Natural killer cell (primary cell): ENCODE measurements at regions not wholly inside any gene's neighbourhood (a gene's known extent, or its start where the extent isn't known, plus 50 kb on each side); places are given as distances from the start of the nearest gene placed in this dataset.

Source experiments
- ATAC-seq, 3 donors: fragments of 150-1000 bp in 2 of 3; fragments of 200-7000 bp in 1 of 3; cut with Tn5 transposase; 1 replicate in 1 of 3; 2 replicates in 2 of 3; pipeline ENCODE4 v1.10.0; 2021; ENCODE audit warnings: mild to moderate bottlenecking in 2 of 3, moderate library complexity in 2 of 3
- DNase-seq, 2 donors: peaks; one replicate each; pipeline versions ENCODE4 v3.0.0 to v3.0.0-alpha.2; 2013 to 2021; ENCODE audit warnings: mixed read lengths in 1 of 2
- H3K27ac ChIP-seq: one replicate; pipeline ENCODE4 v1.5.1; 2013; ENCODE audit warnings: mild to moderate bottlenecking, low read length
- H3K27me3 ChIP-seq: one replicate; pipeline ENCODE4 v1.6.1; 2013; ENCODE audit warnings: low read length; ENCODE audit not compliant: control insufficient read depth, insufficient read depth
- H3K36me3 ChIP-seq: one replicate; pipeline ENCODE4 v1.6.1; 2013; ENCODE audit warnings: low read length; ENCODE audit not compliant: control insufficient read depth, insufficient read depth
- H3K4me1 ChIP-seq: one replicate; pipeline ENCODE4 v1.6.1; 2013; ENCODE audit warnings: low read length; ENCODE audit not compliant: control insufficient read depth, insufficient read depth
- H3K4me3 ChIP-seq: one replicate; pipeline ENCODE4 v1.5.1; 2013; ENCODE audit warnings: low read length
- H3K9me3 ChIP-seq: one replicate; pipeline ENCODE4 v1.6.1; 2013; ENCODE audit warnings: low read length; ENCODE audit not compliant: control insufficient read depth, insufficient read depth
- H3K27ac Mint-ChIP-seq, 2 donors: one replicate each; pipeline ENCODE4 v1.8.0; 2022; ENCODE audit warnings: mild to moderate bottlenecking in 2 of 2, mixed read lengths in 2 of 2, moderate library complexity in 1 of 2
- H3K27me3 Mint-ChIP-seq, 2 donors: one replicate each; pipeline ENCODE4 v1.8.0; 2022; ENCODE audit warnings: low read depth in 2 of 2, mixed read lengths in 2 of 2
- H3K36me3 Mint-ChIP-seq: one replicate; pipeline ENCODE4 v1.8.0; 2022; ENCODE audit warnings: mixed read lengths
- H3K4me1 Mint-ChIP-seq, 2 donors: one replicate each; pipeline ENCODE4 v1.8.0; 2022; ENCODE audit warnings: mixed read lengths in 2 of 2
- H3K4me3 Mint-ChIP-seq: one replicate; pipeline ENCODE4 v1.8.0; 2022; ENCODE audit warnings: mild to moderate bottlenecking, moderate library complexity, mixed read lengths
- H3K9me3 Mint-ChIP-seq, 2 donors: one replicate each; pipeline ENCODE4 v1.8.0; 2022; ENCODE audit warnings: mixed read lengths in 2 of 2
- WGBS: methylation state at CpG from one replicate; pipeline ENCODE4 v1.1.7; 2013; ENCODE audit warnings: missing lambda C conversion rate; ENCODE audit not compliant: insufficient coverage; 5-methylcytosine and 5-hydroxymethylcytosine counted together
- intact Hi-C: fragments of 100-400 bp; cut with micrococcal nuclease; formaldehyde crosslinking; loops from one replicate; pipeline ENCODE4 v1.14.2; 2022
- TF ChIP-seq, protein P1 (sequence below): fragments of 200-600 bp; IDR thresholded peaks from one replicate; pipeline ENCODE4 v1.8.0; 2022; ENCODE audit warnings: antibody characterized with exemption

DNA sequence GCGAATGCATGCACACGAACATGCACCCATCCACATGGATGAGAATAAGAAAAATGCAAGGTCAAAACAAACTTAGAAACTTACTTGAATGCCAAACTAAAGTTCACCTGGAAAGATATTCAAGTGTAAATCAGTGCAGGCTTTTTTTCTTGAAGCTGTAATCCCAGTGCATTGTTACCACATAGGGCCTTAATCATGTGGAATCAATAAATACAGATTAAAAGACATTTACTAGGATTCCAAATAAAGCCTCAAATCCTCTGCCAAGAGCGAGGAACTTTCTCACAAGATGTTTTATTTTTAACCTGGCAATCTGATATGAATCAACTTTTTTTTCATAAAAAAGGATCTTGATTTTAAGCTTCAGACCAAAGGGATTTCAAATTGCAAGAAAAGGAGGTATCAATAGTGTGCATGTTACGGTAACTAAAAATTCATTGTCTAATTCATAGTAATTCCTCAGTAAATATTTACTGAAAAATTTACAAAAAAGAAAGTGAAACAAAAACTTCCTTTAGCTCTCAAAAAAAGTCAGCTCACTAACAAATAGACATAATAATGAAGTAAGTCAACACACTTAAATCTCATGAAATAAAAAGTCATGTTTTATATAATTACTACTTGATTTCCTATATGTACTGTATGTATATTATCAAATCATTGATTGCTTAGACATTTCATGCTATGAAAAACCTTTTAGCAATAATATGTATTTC, 978.6 kb downstream of the PLOD2 start:
- Histone ChIP-seq H3K9me3 (no peaks in the 10 kb centered on the region), H3K36me3 (no peaks in the 10 kb centered on the region), H3K4me1 (no peaks in the 10 kb centered on the region), H3K27me3 (no peaks in the 10 kb centered on the region), H3K4me3 (no peak overlapping the region), H3K27ac (no peak overlapping the region)
- no peak for ATAC-seq
- Mint-ChIP-seq H3K4me3 (no peak overlapping the region), H3K27ac (no peak overlapping the region), H3K4me1 (peaks cover 0 to 11% of the 10 kb centered on the region in 2 donors), H3K27me3 (no peaks in the 10 kb centered on the region), H3K9me3 (peaks cover 2 to 7% of the 10 kb centered on the region in 2 donors), H3K36me3 (no peaks in the 10 kb centered on the region)
- no peak for DNase-seq
- TF ChIP-seq, protein P1, sequence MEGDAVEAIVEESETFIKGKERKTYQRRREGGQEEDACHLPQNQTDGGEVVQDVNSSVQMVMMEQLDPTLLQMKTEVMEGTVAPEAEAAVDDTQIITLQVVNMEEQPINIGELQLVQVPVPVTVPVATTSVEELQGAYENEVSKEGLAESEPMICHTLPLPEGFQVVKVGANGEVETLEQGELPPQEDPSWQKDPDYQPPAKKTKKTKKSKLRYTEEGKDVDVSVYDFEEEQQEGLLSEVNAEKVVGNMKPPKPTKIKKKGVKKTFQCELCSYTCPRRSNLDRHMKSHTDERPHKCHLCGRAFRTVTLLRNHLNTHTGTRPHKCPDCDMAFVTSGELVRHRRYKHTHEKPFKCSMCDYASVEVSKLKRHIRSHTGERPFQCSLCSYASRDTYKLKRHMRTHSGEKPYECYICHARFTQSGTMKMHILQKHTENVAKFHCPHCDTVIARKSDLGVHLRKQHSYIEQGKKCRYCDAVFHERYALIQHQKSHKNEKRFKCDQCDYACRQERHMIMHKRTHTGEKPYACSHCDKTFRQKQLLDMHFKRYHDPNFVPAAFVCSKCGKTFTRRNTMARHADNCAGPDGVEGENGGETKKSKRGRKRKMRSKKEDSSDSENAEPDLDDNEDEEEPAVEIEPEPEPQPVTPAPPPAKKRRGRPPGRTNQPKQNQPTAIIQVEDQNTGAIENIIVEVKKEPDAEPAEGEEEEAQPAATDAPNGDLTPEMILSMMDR, result no peak
- intact Hi-C loops, result no loop called here
- 61% methylated on average over 3 of the region's 4 CpGs for WGBS

- no peaks in the 10 kb centered on the region for H3K4me1 ChIP-seq
- TF ChIP-seq, protein P1, result no peak
- H3K27me3 Mint-ChIP-seq, result no peaks in the 10 kb centered on the region
- ATAC-seq, result no peak
- H3K36me3 Mint-ChIP-seq, result no peaks in the 10 kb centered on the region
- intact Hi-C loops, result no loop called here
- WGBS, result 51% methylated on average over 3 of the region's 3 CpGs
- H3K27me3 ChIP-seq, result no peaks in the 10 kb centered on the region
- peaks cover 0 to 11% of the 10 kb centered on the region in 2 donors for H3K4me1 Mint-ChIP-seq
- H3K9me3 Mint-ChIP-seq, result peaks cover 2 to 3% of the 10 kb centered on the region in 2 donors
- H3K4me3 ChIP-seq, result no peak overlapping the region
- no peak for DNase-seq
- H3K4me3 Mint-ChIP-seq, result no peak overlapping the region
- H3K27ac ChIP-seq, result no peak overlapping the region
- no peaks in the 10 kb centered on the region for H3K36me3 ChIP-seq
- H3K9me3 ChIP-seq, result no peaks in the 10 kb centered on the region
- H3K27ac Mint-ChIP-seq, result no peak overlapping the region
These were observed 977.7 kb downstream of the PLOD2 start for GRCh38 chr3:145183261-145183660.

GRCh38 chr3:145188079-145188770, 972.8 kb downstream of the PLOD2 start:
- Histone ChIP-seq H3K4me1 (no peaks in the 10 kb centered on the region), H3K4me3 (no peak overlapping the region), H3K36me3 (no peaks in the 10 kb centered on the region), H3K27me3 (no peaks in the 10 kb centered on the region), H3K27ac (no peak overlapping the region), H3K9me3 (no peaks in the 10 kb centered on the region)
- Mint-ChIP-seq H3K9me3 (peaks cover 5 to 7% of the 10 kb centered on the region in 2 donors), H3K36me3 (peaks cover 11% of the 10 kb centered on the region), H3K27me3 (no peaks in the 10 kb centered on the region), H3K4me3 (no peak overlapping the region), H3K4me1 (no peaks in the 10 kb centered on the region), H3K27ac (no peak overlapping the region)
- intact Hi-C loops, result no loop called here
- no peak for ATAC-seq
- no CpG with 5 or more reads among the region's 2 CpGs for WGBS
- TF ChIP-seq, protein P1, result no peak
- no peak for DNase-seq
